K562 (cell line): ENCODE measurements at regions not wholly inside any gene's neighbourhood (a gene's known extent, or its start where the extent isn't known, plus 50 kb on each side); places are given as distances from the start of the nearest gene placed in this dataset.

Experiments used
- ATAC-seq: fragments of 200-7000 bp; cut with Tn5 transposase; 3 replicates; pipeline ENCODE4 v1.9.1; 2020; ENCODE audit warnings: moderate library complexity
- BruUV-seq: library from RNA; stranded (reverse); fragments of 400-500 nt; replicated peaks from 2 replicates; lab custom pipeline; 2021; lab: Mats Ljungman, UMichigan
- CTCF ChIA-PET: fragments of 300-600 bp; formaldehyde crosslinking; extraction: SDS; loops from one replicate; lab custom pipeline; 2021; ENCODE audit warnings: low intra/inter-chr PET ratio; lab: Yijun Ruan, JAX
- POLR2A ChIA-PET: fragments of 300-600, 350-650 bp; sonication (Branson Sonifier 250); formaldehyde crosslinking; extraction: SDS; loops from one replicate; lab custom pipeline; 2021; ENCODE audit warnings: antibody characterized with exemption, inconsistent platforms; lab: Yijun Ruan, JAX
- DNase-seq, 4 experiments: peaks; one replicate each; pipeline versions ENCODE4 v3.0.0 to v3.0.0-alpha.2; 2011 to 2018; ENCODE audit warnings: low spot score in 3 of 4, mixed read lengths in 3 of 4; ENCODE audit errors: extremely low read depth in 1 of 4
- FAIRE-seq: peaks from 2 replicates; lab custom pipeline; 2011; peaks lifted over from hg19 to GRCh38; lab: Jason Lieb, UNC
- H2AFZ ChIP-seq: 2 replicates; pipeline ENCODE4 v1.6.0; 2011; ENCODE audit warnings: low read depth, low read length, control low read depth, inconsistent platforms
- H3K27ac ChIP-seq: fragments of 200-600 bp; 3 replicates; pipeline ENCODE4 v1.8.0; 2011; ENCODE audit warnings: low read depth, mild to moderate bottlenecking, control low read depth, inconsistent platforms, low read length, moderate library complexity, mixed read lengths; ENCODE audit errors: extremely low read depth
- H3K27me3 ChIP-seq, 2 experiments: fragments of 300-600 bp in 1 of 2; 2 replicates in 1 of 2; 3 replicates in 1 of 2; pipeline versions ENCODE4 v1.6.0 to v1.8.0; 2011; ENCODE audit warnings: inconsistent platforms in 2 of 2, low read length in 2 of 2, mild to moderate bottlenecking in 1 of 2, mixed read lengths in 1 of 2, moderate library complexity in 1 of 2; ENCODE audit not compliant: control insufficient read depth in 2 of 2, insufficient read depth in 2 of 2
- H3K36me3 ChIP-seq: fragments of 300-600 bp; 3 replicates; pipeline ENCODE4 v1.8.0; 2011; ENCODE audit warnings: mild to moderate bottlenecking, low read length, inconsistent platforms; ENCODE audit not compliant: control insufficient read depth, insufficient read depth
- H3K4me1 ChIP-seq, 2 experiments: fragments of 200-600 bp in 1 of 2; replicated peaks in 1 of 2; 2 replicates in 1 of 2; 3 replicates in 1 of 2; pipeline versions ENCODE4 v1.5.1 to v1.8.0; 2011; ENCODE audit warnings: inconsistent platforms in 2 of 2, low read length in 2 of 2, mild to moderate bottlenecking in 1 of 2, mixed read lengths in 1 of 2, moderate library complexity in 1 of 2; ENCODE audit not compliant: control insufficient read depth in 2 of 2, insufficient read depth in 2 of 2
- H3K4me2 ChIP-seq: 2 replicates; pipeline ENCODE4 v1.6.1; 2011; ENCODE audit warnings: low read length, control low read depth, inconsistent platforms, mixed read lengths; ENCODE audit not compliant: insufficient read depth
- H3K4me3 ChIP-seq: fragments of 200-600 bp; sonication (generic), shearing (Covaris generic); 2 replicates; pipeline ENCODE4 v1.5.1; 2016; ENCODE audit warnings: control low read depth, inconsistent platforms
- H3K79me2 ChIP-seq: fragments of 200-600 bp; 3 replicates; pipeline ENCODE4 v1.8.0; 2011; ENCODE audit warnings: low read length, inconsistent platforms; ENCODE audit not compliant: control insufficient read depth, insufficient read depth
- H3K9ac ChIP-seq, 2 experiments: 2 replicates each; pipeline versions ENCODE4 v1.6.0 to v1.6.1; 2011; ENCODE audit warnings: low read depth in 2 of 2, low read length in 2 of 2, control low read depth in 1 of 2, inconsistent platforms in 1 of 2, mild to moderate bottlenecking in 1 of 2, mixed read lengths in 1 of 2; ENCODE audit not compliant: insufficient read depth in 1 of 2
- H3K9me1 ChIP-seq: one replicate; pipeline ENCODE4 v1.6.0; 2011; ENCODE audit warnings: inconsistent platforms, mild to moderate bottlenecking, low read length, moderate library complexity; ENCODE audit not compliant: control insufficient read depth, insufficient read depth
- H3K9me3 ChIP-seq: replicated peaks from 2 replicates; pipeline ENCODE4 v1.5.1; 2011; ENCODE audit warnings: low read depth, low read length, inconsistent platforms; ENCODE audit not compliant: control insufficient read depth, insufficient read depth
- H4K20me1 ChIP-seq: replicated peaks from 2 replicates; pipeline ENCODE4 v1.6.1; 2011; ENCODE audit warnings: low read length, inconsistent platforms, mixed read lengths; ENCODE audit not compliant: control insufficient read depth, insufficient read depth
- BCL6 ChIP-seq: fragments of 250-450 bp; sonication (Bioruptor Pico); IDR thresholded peaks from 2 replicates; pipeline ENCODE4 v1.4.0; 2020
- CBX1 ChIP-seq: sonication (generic); IDR thresholded peaks from 2 replicates; pipeline ENCODE4 v1.6.1; 2016; ENCODE audit warnings: antibody characterized with exemption, low read depth, mild to moderate bottlenecking
- HEY1 ChIP-seq: fragments of 250-450 bp; sonication (Bioruptor Pico); IDR thresholded peaks from 2 replicates; pipeline ENCODE4 v1.5.0; 2020; ENCODE audit warnings: mild to moderate bottlenecking, moderate library complexity, borderline replicate concordance
- HMGN3 ChIP-seq: IDR thresholded peaks from 2 replicates; pipeline ENCODE4 v1.6.1; 2011; ENCODE audit warnings: borderline replicate concordance, low read depth, mild to moderate bottlenecking, mixed read lengths, low read length; ENCODE audit not compliant: insufficient read length; ENCODE audit errors: extremely low read depth
- MECOM ChIP-seq: fragments of 250-450 bp; sonication (Bioruptor Pico); IDR thresholded peaks from 2 replicates; pipeline ENCODE4 v1.8.0; 2022; ENCODE audit warnings: inconsistent platforms
- RAD21 ChIP-seq, 2 experiments: fragments of 250-450 bp in 1 of 2; fragments of 450-650 bp in 1 of 2; sonication (Bioruptor Pico) in 1 of 2; formaldehyde crosslinking in 1 of 2; IDR thresholded peaks in 1 of 2; conservative IDR thresholded peaks in 1 of 2; 2 replicates each; pipeline versions ENCODE4 v1.4.0 to v1.8.0; 2020 to 2022; ENCODE audit warnings: mild to moderate bottlenecking in 2 of 2, moderate library complexity in 1 of 2
- RHOXF2B ChIP-seq: fragments of 250-450 bp; sonication (Bioruptor Pico); conservative IDR thresholded peaks from 2 replicates; pipeline ENCODE4 v1.5.1; 2021
- TAF7 ChIP-seq: fragments of 450-650 bp; IDR thresholded peaks from 2 replicates; pipeline ENCODE4 v1.6.1; 2016; ENCODE audit warnings: missing genetic modification characterization, missing compliant biosample characterization
- ZNF41 ChIP-seq: fragments of 250-450 bp; sonication (Bioruptor Pico); conservative IDR thresholded peaks from 2 replicates; pipeline ENCODE4 v1.4.0; 2020; ENCODE audit warnings: mild to moderate bottlenecking
- ZNF507 ChIP-seq: conservative IDR thresholded peaks from 2 replicates; pipeline ENCODE4 v1.6.1; 2017; ENCODE audit warnings: missing genetic modification characterization, missing compliant biosample characterization
- ZNF79 ChIP-seq: fragments of 250-450 bp; sonication (Bioruptor Pico); IDR thresholded peaks from 2 replicates; pipeline ENCODE4 v1.4.0; 2020; ENCODE audit warnings: low read depth, mild to moderate bottlenecking, moderate library complexity
- WGBS: fragments of 100-300 bp; shearing (Covaris generic); methylation state at CpG from one replicate; pipeline ENCODE4 v1.1.6; 2016; ENCODE audit warnings: low coverage, mixed read lengths; ENCODE audit not compliant: insufficient coverage; ENCODE audit errors: missing lambda C conversion rate; 5-methylcytosine and 5-hydroxymethylcytosine counted together
- in situ Hi-C: fragments of 300-500 bp; cut with MboI; formaldehyde crosslinking; loops from 4 replicates; pipeline ENCODE4 v1.15.0; 2018; ENCODE audit warnings: inconsistent platforms, mixed read lengths
- intact Hi-C: fragments of 100-400 bp; cut with micrococcal nuclease; formaldehyde crosslinking; loops from 2 replicates; pipeline ENCODE4 v1.14.2; 2022

DNA sequence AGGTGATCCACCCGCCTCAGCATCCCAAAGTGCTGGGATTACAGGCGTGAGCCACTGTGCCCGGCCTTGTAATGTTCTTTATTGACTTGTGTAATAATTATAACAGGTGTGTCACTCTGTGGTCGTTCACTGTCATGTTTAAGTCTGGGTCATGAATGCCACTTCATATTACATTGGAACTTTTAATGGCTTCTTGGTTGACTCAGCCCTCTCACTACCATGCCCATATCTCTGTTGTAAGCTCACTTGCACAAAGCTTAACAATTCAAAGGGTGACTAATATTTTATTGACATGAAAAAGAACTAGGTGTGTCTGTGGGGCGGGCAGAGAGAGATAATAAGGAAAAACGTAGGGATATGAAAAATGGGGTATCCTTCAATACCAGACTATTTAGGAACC, 639.7 kb upstream of the ACTRT1 start:
- Histone ChIP-seq H3K4me2 (no peak overlapping the region), H3K36me3 (no peaks in the 10 kb centered on the region), H3K4me3 (no peak overlapping the region), H2AFZ (no peak overlapping the region), H3K9ac (no peak overlapping the region), H3K27me3 (no peaks in the 10 kb centered on the region), H3K4me1 (no peaks in the 10 kb centered on the region), H3K9me3 (no peaks in the 10 kb centered on the region), H3K27ac (no peak overlapping the region), H3K9me1 (no peaks in the 10 kb centered on the region), H4K20me1 (no peaks in the 10 kb centered on the region), H3K79me2 (no peaks in the 10 kb centered on the region)
- TF ChIP-seq MECOM (no peak), CBX1 (no peak), TAF7 (no peak), ZNF41 (CRISPR knock-in tag) (no peak), RHOXF2B (CRISPR knock-in tag) (no peak), HEY1 (CRISPR knock-in tag) (no peak), RAD21 (CRISPR knock-in tag; conservative IDR thresholded peaks at IDR 0.05 in 1 of 2, IDR thresholded peaks at IDR 0.05 in 1 of 2) (no peak), BCL6 (no peak), ZNF79 (no peak), HMGN3 (no peak), ZNF507 (tag) (no peak)
- in situ Hi-C loops: no loop called here
- 0% methylated on average over 6 of the region's 6 CpGs for WGBS
- ATAC-seq: no peak
- ChIA-PET CTCF (no interaction called here), POLR2A (no interaction called here)
- FAIRE-seq: no peak
- intact Hi-C loops: no loop called here
- DNase-seq: no peak
- BruUV-seq: no TSS peak
